PC-9 (cell line): ENCODE measurements at regions not wholly inside any gene's neighbourhood (a gene's known extent, or its start where the extent isn't known, plus 50 kb on each side); places are given as distances from the start of the nearest gene placed in this dataset.

Experiments
- CTCF ChIP-seq: fragments of 200-600 bp; sonication (generic); conservative IDR thresholded peaks from 2 replicates; pipeline ENCODE4 v1.6.1; 2017; ENCODE audit warnings: mixed run types, antibody characterized with exemption, mild to moderate bottlenecking, moderate library complexity
- EZH2 ChIP-seq: fragments of 200-600 bp; sonication (generic); IDR thresholded peaks from 2 replicates; pipeline ENCODE4 v1.8.0; 2017; ENCODE audit warnings: antibody characterized with exemption, low read depth

GRCh38 chr2:239663364-239663924 is 262.6 kb upstream of the HDAC4 start:
- TF ChIP-seq CTCF (no peak), EZH2 (no peak)
